HG02973 (cell line): ENCODE measurements at regions not wholly inside any gene's neighbourhood (a gene's known extent, or its start where the extent isn't known, plus 50 kb on each side); places are given as distances from the start of the nearest gene placed in this dataset.

Experiments used
- ATAC-seq: cut with Tn5 transposase; IDR thresholded peaks from one replicate; pipeline ENCODE4 v1.9.1; 2021; ENCODE audit warnings: moderate library complexity; ENCODE audit not compliant: unreplicated experiment

DNA sequence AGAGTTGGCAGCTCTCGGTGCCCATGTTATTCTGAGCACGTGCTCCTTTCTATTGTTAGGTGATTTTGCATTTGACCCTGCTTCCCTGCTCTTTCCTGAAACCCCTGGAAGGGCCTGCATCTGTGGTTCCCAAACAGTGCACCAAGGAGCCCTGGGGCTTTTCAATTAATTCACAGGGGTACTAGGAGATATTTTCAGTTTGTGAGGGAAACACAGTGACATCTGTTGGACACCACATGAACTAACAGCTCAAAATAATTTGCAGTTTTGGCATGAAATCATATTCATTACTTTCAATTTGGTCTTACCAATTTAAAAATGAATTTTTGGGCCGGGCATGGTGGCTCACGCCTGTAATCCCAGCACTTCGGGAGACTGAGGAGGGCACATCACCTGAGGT lies 156.6 kb downstream of the GATB start:
- ATAC-seq, result no peak

DNA sequence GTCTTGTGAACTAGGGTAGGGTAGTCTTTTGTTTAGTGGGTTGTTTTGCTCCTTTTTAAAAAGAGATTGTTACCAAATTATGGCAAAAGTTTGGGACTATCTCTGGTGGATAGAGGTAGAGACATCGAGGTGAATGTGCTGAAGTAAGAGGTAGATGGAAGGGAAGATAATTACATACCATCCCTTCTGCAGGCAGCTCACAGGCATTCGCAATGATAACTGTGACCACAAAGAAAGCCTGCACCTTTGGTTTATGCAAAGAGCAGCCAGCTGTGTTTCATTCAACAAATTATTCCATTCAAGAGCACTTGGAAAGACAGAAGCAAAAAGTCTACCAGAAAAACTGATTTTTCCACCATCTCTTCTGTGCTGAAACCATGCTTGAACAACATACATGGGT lies 155.6 kb downstream of the GATB start:
- no peak for ATAC-seq

DNA sequence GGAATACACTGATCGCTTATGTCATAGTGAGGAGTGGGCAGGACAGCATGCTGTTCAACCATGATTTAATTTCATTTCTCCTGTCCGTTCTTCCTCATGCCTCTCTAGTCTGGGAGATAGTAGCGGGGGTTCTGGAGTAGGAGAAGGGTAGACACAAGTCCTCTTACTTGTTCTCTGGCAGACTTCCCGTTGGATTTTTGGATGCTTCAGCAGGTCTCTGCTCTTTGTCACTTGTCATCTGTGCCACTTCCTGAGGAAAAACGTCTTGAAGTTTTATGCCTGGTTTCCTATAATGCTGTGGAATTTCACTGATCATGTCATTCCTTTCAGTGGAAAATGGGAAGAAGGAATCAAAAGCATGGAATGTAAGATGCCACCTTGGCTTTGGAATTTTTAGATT lies 154.7 kb downstream of the GATB start:
- no peak for ATAC-seq

DNA sequence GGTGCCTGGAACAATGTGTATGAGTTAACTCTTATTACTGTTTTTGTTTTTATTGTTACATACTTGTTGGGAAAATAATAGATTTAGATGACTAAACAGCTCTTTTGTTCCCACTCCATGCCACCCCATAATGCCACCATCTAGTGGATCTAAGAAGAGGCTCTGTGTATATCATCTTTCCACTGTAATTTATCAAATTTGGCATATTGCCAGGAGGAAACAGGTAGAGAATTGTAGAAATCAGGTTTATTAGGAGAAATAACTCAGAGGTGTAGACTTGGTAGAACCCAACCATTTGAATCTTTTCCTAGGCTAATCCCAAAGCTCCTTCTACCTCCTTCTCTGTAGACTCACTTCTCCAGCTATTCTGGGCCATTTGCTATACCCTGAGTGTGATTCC lies 150.6 kb downstream of the GATB start:
- no peak for ATAC-seq

DNA sequence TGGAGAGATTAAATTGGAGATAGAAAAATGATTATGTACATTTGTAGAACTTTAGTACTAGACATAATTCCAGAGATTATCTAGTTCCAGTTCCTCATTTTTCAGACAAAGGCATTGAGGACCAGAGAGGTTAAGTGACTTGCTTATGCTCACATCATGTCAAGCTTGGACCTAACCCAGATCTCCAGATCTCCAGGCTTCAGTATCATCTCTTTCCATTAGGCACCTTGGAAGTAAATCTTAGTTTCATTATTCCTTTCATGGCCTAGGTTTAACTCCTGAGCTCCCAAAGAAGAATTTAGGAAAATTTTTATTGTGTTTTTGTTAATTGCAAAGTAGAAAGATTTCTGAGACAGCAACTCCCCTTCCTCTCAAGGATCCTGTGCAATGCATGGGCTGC lies 148.8 kb downstream of the GATB start:
- no peak for ATAC-seq

DNA sequence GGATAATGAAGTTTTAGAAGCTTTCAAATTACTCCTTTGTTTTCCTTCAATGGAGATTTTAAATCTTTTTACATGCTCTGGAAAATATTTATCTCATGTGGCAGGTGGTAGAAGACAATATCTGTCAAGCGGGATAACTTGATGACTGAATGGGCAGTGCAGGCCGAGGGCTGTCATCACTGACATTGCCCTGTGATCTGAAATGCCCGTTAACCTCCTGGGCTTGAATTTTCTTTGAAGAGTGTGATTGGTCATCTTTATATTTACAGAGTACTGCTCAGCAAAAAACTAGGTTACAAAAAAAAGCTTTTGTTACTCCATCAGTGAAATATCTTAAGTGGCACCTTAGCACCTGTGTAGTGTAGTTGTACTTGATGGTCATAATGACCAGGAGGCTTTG lies 147.5 kb downstream of the GATB start:
- no peak for ATAC-seq

DNA sequence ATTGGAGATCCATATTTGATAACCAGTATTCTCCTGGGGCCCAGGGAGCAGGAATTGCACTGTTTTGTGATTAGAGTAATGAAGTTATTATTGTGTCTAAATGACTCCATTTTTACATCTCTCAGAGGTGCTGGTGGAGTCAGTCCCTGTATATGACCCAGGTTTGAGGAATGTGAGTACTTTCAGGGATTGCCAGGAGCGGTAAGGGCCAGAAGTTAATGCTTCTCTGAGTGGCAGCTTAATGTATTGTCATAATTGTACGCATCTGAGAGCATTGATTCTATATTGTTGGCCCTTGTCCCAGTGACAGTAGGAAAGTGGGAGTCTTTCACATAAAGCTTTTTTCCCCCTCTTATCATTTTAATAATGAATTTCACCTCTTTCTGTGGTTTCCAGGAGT lies 146.2 kb downstream of the GATB start:
- ATAC-seq, result no peak

DNA sequence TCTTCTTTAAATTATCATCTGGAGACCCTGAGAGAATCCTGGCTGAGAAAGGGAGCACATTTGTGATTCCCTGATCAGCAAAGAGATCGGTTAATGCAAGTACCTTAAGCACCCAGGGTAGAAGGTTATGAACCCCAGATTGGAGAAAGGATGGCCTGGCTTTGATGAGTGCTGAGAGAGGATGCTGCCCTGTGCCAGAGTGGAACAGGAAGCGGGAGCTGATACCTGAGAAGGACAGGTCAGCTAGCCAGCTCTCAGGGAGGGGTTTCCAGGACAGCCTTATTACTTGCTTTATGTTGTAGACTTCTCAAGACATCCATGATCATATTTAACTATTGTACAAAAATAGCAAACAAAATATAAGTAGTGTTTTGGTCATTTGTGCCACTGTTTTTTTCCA lies 141.9 kb downstream of the GATB start:
- ATAC-seq, result no peak

DNA sequence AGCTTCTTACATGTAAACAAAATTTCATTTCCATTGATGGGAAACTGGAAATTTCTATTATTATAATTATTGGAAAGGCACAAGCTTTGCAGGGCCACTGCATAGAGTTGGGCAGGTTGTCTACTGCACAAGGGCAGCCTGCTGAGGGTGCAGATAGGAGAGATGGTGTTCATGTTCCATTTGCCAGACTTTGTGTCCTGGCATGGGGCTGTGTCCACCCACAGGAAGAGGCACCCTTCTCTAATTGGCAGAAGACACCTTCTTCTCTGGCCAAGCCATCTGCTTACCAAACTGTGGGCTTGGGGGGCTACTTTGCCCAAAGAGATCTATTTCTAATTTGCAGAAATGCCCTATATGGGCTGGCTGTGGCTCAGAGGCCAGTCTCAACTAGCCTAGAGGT lies 140.7 kb downstream of the GATB start:
- ATAC-seq, result no peak
